ENCODE measurements at regions not wholly inside any gene's neighbourhood (a gene's known extent, or its start where the extent isn't known, plus 50 kb on each side); places are given as distances from the start of the nearest gene placed in this dataset.
"Not testable (repeated sequence)": the region's sequence is repeated elsewhere in the genome, so short reads cannot be mapped to it uniquely, and the experiment has no call there.

DNA sequence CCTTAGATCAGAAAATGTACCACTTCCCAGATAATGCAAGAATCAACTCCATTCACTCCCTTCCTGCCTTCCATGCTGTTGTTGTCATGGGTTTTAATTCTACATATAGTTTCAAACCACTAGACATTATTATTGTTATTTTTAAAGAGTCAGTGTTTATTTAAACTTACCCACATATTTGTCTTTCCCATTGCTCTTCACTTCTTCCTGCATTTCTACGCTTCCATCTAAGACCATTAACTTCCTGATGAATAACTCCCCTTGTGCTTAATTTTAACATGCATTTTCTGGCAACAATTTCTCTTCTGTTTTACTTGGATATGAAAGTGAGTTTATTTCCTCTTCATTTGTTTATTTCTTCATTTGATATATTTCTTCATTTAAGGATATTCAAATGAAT, 127.1 kb upstream of the FHIT start:
- no peaks in the 10 kb centered on the region for H3K9me3 ChIP-seq (ENCODE audit: low read depth)
- no peaks in the 10 kb centered on the region for H3K36me3 ChIP-seq
- no peak overlapping the region for H3K27ac ChIP-seq
- TF ChIP-seq, protein P1, sequence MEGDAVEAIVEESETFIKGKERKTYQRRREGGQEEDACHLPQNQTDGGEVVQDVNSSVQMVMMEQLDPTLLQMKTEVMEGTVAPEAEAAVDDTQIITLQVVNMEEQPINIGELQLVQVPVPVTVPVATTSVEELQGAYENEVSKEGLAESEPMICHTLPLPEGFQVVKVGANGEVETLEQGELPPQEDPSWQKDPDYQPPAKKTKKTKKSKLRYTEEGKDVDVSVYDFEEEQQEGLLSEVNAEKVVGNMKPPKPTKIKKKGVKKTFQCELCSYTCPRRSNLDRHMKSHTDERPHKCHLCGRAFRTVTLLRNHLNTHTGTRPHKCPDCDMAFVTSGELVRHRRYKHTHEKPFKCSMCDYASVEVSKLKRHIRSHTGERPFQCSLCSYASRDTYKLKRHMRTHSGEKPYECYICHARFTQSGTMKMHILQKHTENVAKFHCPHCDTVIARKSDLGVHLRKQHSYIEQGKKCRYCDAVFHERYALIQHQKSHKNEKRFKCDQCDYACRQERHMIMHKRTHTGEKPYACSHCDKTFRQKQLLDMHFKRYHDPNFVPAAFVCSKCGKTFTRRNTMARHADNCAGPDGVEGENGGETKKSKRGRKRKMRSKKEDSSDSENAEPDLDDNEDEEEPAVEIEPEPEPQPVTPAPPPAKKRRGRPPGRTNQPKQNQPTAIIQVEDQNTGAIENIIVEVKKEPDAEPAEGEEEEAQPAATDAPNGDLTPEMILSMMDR (IDR thresholded peaks at IDR 0.05; ENCODE audit: low read depth, low read length): no peak
- DNase-seq (ENCODE audit: low read depth in 1 of 2, low spot score in 1 of 2): no peak
- H3K4me3 ChIP-seq: no peak overlapping the region
- H3K27me3 ChIP-seq: no peaks in the 10 kb centered on the region
- no peaks in the 10 kb centered on the region for H3K4me1 ChIP-seq (ENCODE audit: low read depth)

DNA sequence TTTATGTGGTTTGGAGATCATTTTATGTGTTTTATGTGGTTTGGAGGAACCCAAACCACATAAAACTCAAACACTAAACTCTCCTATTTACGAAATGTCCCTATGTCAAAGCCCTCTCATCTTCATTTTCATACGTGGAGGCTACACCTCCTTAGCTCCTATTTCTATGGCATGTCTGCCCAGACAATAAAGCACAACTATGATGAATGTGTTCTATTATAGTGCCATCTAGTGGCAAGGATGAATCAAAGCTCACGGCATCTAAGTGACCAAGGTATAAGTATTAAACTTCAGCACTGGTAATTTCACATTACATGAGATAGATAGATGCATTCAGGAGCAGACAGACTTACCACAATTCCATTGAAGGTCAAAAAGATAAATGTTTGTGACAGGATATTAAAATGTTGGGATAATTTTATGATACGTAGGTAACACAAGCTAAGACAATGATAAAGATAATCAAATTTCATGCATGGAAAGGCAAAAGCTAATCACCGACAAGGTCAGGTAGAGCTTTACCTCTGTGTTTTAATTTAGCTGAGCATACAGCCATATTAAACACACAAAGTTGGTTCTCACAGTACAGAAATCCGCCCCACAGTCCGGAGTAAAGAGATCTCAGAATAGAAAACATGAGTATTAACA, 130.6 kb upstream of the FHIT start:
- Histone ChIP-seq H3K27ac (no peak overlapping the region), H3K4me1 (ENCODE audit: low read depth) (no peaks in the 10 kb centered on the region), H3K9me3 (ENCODE audit: low read depth) (no peaks in the 10 kb centered on the region), H3K4me3 (no peak overlapping the region), H3K36me3 (no peaks in the 10 kb centered on the region), H3K27me3 (no peaks in the 10 kb centered on the region)
- TF ChIP-seq, protein P1 (IDR thresholded peaks at IDR 0.05; ENCODE audit: low read depth, low read length): peak; percentile 48
- DNase-seq (ENCODE audit: low read depth in 1 of 2, low spot score in 1 of 2): peak; percentile 26 to 46

DNA sequence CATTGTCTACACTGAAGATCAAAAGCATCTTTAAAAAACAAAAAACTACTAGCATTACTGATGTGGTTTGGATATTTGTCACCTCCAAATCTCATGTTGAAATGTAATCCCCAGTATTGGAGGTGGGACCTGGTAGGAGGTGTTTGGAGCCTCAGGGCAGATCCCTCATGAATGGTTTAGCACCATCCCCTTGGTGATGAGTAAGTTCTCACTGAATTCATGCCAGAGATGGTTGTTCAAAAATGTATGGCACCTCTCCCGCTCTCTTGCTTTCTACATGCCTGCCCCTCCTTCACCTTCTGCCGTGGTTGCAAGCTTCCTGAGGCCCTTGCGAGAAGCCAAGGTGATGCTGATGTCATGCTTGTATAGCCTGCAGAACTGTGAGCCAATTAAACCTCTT, 136.6 kb upstream of the FHIT start:
- Histone ChIP-seq H3K27ac (no peak overlapping the region), H3K4me1 (ENCODE audit: low read depth) (no peaks in the 10 kb centered on the region), H3K27me3 (no peaks in the 10 kb centered on the region), H3K36me3 (no peaks in the 10 kb centered on the region), H3K9me3 (ENCODE audit: low read depth) (no peaks in the 10 kb centered on the region), H3K4me3 (no peak overlapping the region)
- TF ChIP-seq, protein P1 (IDR thresholded peaks at IDR 0.05; ENCODE audit: low read depth, low read length): no peak
- no peak for DNase-seq (ENCODE audit: low read depth in 1 of 2, low spot score in 1 of 2)

DNA sequence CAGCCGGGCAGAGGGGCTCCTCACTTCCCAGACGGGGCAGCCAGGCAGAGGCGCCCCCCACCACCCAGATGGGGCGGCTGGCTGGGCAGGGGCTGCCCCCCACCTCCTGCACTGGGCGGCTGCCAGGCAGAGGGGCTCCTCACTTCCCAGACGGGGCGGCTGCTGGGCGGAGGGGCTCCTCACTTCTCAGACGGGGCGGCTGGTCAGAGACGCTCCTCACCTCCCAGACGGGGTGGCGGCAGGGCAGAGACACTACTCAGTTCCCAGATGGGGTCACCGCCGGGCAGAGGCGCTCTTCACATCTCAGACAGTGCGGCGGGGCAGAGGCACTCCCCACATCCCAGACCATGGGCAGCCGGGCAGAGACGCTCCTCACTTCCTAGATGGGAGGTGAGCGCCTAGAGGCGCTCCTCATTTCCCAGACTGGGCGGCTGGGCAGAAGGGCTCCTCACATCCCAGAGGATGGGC, 142.3 kb upstream of the FHIT start:
- DNase-seq (ENCODE audit: low read depth in 1 of 2, low spot score in 1 of 2); H3K27me3 ChIP-seq; H3K4me1 ChIP-seq (ENCODE audit: low read depth): not testable (repeated sequence)

DNA sequence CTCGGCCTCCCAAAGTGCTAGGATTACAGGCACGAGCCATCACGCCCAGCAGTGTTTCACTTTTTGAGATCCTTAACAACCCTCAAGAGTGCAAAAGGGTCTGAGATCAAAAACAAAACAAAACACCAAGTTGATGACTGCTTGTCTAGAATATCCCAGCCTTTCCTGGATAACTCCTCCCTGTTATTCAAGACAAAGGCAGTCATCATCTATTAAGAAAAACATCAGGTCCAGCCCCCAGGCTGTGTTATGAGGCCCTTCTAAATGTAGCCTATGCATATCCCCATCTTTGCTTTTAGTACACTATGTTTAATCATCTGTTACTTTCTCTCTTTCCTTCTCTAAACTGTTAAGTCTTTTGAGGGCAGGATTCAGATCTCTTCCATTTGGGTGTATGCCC, 150.1 kb upstream of the FHIT start:
- Histone ChIP-seq H3K4me3 (no peak overlapping the region), H3K36me3 (no peaks in the 10 kb centered on the region), H3K27me3 (no peaks in the 10 kb centered on the region), H3K4me1 (ENCODE audit: low read depth) (no peaks in the 10 kb centered on the region), H3K27ac (no peak overlapping the region), H3K9me3 (ENCODE audit: low read depth) (no peaks in the 10 kb centered on the region)
- no peak for DNase-seq (ENCODE audit: low read depth in 1 of 2, low spot score in 1 of 2)
- TF ChIP-seq, protein P1 (IDR thresholded peaks at IDR 0.05; ENCODE audit: low read depth, low read length): no peak

More for the DNA sequence above, 142.3 kb upstream of the FHIT start:
- H3K9me3 ChIP-seq (ENCODE audit: low read depth); H3K27ac ChIP-seq; H3K36me3 ChIP-seq; H3K4me3 ChIP-seq: not testable (repeated sequence)

DNA sequence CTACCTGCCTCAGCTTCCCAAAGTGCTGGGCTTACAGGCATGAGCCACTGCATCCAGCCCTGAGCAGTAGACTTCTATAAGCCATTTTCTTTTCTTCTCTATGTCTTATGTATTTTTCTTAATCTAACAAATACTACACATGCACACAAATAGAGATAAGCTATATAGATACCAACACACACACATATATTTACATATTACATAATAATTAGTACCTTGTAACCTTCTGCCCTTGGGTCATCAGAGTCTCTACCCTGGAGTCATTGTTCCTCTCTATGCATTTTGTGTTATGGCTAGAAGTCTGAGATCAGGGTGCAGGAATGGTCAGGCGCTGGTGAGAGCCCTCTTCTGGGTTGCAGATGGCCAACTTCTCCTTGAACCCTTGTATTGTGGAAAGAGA, 154.0 kb upstream of the PTPRG start:
- H3K27me3 ChIP-seq: no peaks in the 10 kb centered on the region
- H3K27ac ChIP-seq: no peak overlapping the region
- H3K36me3 ChIP-seq: no peaks in the 10 kb centered on the region
- DNase-seq (ENCODE audit: low read depth in 1 of 2, low spot score in 1 of 2): no peak
- TF ChIP-seq, protein P1 (IDR thresholded peaks at IDR 0.05; ENCODE audit: low read depth, low read length): no peak
- H3K9me3 ChIP-seq (ENCODE audit: low read depth): no peaks in the 10 kb centered on the region
- H3K4me1 ChIP-seq (ENCODE audit: low read depth): no peaks in the 10 kb centered on the region
- no peak overlapping the region for H3K4me3 ChIP-seq

All from cardiac muscle cell (in vitro differentiated cells and primary cell).